HG03521 (cell line): ENCODE measurements at regions not wholly inside any gene's neighbourhood (a gene's known extent, or its start where the extent isn't known, plus 50 kb on each side); places are given as distances from the start of the nearest gene placed in this dataset.
"Not testable (repeated sequence)": the region's sequence is repeated elsewhere in the genome, so short reads cannot be mapped to it uniquely, and the experiment has no call there.

Experiments
- ATAC-seq: cut with Tn5 transposase; IDR thresholded peaks from one replicate; pipeline ENCODE4 v1.9.1; 2021; ENCODE audit warnings: mild to moderate bottlenecking, moderate library complexity; ENCODE audit not compliant: unreplicated experiment

DNA sequence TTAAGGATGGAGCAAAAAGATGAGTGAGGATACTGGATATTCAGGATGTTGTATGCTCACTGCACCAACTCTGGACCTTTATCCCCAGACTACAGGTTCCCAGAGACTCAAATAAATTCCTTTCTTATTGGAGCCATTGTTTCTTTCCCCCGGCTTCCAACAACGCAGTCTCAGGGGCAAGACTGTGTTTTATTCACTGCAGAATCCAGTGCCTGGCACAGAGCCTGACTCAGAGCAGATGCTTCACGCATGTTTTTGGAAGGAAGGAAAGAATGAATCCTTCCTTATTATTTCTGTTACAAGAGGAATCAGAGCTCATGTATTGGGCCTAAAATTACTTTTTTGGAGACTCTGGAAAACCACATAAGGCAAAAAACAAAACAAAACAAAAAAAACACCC lies 96.0 kb upstream of the VGLL4 start:
- ATAC-seq: no peak

DNA sequence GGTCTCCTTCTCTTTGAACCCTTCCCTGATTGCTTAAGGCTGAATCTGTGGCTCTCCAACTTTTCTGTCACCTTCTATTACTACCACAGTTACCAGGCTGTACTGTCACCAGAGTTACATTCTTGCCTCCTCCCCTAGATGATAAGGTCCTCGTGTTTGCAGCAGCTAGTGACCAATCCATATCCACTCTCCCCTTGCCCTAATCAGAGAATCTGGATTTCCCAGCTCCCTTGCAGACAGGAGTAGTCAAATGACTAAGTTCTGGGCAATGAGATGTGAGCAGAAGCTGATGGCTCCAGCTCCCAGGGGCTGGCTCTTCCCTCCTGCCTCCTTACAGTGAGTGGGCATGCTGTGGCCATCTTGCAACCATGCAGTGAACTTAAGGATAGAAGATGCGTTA lies 95.4 kb upstream of the VGLL4 start:
- no peak for ATAC-seq

DNA sequence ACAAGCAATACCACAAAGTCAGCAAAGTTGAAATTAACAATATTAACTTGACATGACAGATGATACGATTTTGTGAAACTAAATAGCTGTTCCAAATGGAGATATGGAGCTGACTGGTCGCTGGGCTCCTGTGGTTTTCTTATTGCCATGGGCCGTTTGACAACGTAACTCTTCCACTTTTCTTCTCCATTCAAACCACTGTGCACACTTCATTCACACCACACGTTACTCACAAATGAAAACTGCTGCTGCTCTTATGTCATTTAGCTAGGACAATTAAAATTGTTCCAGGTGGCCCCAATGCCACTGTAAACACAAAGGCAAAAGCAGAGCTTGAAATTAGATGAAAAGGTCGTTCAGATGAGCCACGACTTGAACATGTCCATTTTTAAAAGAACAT lies 94.0 kb upstream of the VGLL4 start:
- no peak for ATAC-seq

DNA sequence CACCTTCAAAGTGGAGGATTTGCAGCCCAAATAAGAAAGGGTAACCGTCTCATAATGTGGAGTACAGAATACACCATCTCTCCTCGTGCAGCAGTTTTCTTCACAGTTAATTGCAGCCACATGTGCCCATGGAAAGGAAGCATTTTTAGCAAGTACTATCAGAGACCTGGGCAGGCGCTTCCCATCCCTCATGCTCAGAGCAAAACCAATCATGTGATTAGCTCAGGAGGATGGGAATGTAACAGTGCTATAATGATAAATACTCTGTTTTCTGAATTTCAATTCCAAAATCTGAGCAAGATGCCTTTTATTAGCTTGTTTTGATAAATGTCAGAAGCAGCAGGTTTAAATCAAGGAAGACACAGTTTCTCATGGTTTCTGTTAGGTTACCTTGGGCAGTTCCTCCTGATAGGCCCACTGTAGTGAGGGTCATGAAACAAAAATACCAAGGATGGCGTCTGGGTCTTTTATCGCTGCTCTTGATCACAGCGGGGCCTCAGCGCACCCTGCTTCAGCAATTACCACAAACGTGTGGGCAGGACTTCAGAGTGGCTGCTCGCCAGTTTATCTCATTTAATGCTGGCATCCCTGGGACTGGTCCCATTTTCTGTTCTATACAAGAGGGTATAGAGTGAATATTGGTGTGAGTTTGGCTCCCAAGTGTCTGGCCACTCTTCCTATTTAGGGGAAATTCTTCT lies 92.6 kb upstream of the VGLL4 start:
- ATAC-seq: no peak

DNA sequence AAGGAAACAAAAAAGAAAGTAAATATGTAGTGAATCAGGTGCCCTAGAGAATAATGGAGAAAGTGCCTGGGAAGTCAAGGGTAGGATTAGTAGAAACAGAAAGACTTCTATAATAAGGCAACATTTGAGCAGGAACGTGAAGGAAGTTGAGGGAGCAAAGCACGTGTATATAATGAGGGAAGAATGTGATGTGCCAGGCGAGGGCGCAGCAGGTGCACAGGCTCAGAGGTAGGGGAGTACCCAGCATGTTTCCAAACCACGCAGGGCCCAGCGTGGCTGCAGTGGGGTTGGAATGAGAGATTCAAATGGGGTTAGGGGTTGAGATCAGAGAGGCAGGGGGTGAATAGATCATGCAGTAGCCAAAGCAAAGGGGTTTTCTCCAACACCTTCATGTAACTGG lies 91.9 kb upstream of the VGLL4 start:
- no peak for ATAC-seq

DNA sequence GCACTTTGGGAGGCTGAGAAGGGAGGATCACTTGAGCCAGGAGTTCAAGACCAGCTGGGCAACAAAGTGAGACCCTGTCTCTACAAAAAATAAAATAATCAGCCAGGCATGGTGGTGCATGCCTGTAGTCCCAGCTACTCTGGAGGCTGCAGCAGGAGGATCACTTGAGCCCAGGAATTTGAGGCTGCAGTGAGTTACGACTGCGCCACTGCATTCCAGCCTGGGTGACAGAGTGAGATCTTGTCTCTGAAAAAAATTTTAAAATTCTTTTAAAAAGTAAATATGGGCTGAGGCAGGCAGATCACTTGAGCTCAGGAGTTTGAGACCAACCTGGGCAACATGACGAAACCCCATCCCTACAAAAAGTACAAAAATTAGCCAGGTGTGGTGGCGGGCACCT lies 91.4 kb upstream of the VGLL4 start:
- ATAC-seq: not testable (repeated sequence)

DNA sequence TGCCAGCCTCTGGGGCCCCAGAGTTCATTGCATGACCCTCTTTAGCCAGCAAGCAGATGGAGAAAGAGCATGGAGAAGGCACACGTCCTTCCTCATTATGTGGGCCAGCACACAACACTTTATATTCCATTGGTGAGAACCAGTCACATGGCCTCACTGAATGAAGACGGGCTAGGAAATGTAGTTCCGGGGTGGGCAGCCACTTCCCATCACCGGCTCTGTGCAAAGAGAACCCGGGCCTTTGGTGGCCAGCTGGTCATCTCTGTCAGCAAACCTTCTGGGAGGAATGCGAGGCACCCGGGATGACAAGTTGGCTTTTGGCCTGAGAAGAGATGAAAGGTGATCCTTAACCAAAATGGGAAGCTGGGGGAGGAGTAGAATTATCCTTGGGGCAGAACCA lies 90.2 kb upstream of the VGLL4 start:
- ATAC-seq: no peak

DNA sequence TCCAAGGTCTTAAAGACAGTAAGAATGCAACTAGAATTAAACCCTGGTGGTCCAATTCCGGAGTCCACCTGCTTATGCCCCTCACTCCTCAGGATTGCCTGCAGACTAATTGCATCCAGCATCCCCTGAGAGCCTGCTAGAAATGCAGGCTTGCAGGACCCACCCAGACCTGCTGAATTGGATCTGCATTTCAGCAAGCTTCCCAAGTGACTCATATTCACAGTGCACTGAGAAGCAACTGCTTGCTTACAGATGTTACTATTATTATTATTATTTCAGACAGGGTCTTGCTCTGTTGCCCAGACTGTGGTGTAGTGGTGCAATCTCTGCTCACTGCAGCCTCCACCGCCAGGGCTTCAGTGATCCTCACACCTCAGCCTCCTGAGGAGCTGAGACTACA lies 83.5 kb upstream of the VGLL4 start:
- no peak for ATAC-seq

DNA sequence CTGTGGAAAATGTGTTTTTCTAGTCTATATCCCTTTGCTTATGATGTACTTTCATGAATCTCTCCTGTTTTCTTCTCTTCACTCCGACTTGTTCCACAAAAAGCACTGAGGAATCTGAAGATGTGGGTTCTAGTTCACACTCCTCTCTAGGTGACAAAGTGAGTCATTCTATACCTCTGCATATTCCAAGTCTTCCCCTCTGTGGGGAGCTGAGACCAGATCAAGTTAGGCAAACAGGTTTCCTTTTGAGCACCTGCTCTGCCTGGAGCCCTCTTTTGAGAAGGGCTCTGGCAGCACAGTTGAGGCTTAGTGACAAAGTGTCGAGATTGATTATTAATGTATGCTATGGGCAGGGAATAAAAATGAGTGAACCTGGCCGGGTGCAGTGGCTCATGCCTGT lies 82.4 kb upstream of the VGLL4 start:
- ATAC-seq: no peak

DNA sequence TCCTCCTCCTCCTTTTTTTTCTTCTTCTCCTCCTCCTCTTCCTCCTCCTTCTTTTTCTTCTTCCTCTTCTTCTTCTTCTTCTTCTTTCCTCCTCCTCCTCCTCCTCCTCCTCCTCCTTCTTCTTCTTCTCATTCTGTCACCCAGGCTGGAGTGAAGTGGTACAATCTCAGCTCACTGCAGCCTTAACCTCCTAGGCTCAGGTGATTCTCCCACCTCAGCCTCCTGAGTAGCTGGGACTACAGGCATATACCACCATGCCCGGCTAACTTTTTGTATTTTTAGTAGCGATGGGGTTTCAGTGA lies 81.6 kb upstream of the VGLL4 start:
- not testable (repeated sequence) for ATAC-seq

DNA sequence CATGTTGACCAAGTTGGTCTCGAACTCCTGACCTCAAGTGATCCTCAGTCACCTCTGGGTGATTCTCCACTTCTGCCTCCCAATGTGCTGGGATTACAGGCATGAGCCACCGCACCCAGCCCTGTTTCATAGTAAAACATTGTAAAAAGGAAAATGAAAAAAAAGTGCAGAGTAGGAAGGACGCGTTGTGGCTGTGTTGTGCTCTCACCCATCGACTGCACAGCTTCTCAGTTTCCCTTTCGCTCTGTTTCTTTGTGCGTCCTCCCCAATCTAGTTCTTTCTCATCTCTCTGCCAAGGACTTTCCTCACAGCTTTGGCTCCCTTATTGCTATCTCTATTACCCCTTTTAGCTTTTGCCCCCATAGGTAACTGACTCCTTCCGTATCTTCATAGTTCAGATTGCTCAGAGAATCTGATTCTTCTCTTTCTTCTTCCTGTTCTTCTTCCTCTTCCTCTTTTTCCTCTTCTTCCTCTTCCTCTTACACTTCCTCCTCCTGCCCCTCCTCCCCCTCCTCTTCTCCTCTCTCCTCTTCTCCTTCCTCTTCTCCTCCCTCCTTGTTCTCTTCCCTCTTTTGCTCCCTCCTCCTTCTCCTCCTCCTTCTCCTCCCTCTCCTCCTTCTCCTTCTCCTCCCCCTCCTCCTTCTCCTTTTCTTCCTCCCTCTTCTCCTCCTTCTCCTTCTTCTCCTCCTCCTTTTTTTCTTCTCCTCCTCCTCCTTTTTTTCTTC lies 81.1 kb upstream of the VGLL4 start:
- ATAC-seq: peak; percentile 48

DNA sequence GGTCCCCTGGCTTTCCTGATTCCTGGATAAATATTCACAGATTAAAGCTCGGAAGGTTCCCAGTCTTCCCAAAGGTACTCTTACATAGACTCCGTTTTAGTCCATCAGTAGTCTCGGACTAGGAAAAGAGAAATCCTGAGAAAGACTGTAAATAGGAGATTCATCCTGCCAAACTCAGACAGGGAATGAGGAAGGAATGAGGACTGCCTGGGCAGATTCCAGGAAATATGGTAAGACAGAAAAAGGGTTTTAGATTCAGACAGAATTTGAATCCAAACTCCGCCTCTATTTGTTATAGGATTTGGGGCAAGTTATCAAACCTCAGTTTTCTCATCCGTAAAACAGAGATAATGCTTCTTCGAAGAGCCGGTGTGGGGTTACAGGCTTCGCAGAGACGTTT lies 77.8 kb upstream of the VGLL4 start:
- no peak for ATAC-seq

DNA sequence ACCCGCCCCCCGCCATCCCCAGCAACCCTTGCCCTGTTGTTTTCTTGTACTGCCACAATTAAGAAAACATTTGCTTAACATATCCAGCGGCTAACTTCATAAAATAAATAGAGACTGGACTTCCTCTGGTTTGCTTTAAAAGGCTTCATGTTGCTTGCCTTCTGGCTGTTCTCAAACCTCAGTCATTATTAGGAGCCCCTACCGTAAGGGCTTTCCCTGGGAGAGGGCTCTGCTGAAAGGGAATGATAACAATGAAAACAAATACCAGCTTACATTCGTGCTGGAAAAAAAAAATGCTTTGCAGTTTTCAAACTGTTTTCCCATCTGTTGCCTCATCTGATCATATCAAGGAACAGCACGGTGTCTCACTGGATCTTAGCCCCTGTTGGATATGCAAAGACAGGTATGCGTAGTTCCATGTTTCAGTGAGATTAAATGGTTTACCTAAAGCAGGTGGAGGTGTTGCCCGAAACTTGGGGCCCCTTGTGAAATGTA lies 77.2 kb upstream of the VGLL4 start:
- no peak for ATAC-seq

DNA sequence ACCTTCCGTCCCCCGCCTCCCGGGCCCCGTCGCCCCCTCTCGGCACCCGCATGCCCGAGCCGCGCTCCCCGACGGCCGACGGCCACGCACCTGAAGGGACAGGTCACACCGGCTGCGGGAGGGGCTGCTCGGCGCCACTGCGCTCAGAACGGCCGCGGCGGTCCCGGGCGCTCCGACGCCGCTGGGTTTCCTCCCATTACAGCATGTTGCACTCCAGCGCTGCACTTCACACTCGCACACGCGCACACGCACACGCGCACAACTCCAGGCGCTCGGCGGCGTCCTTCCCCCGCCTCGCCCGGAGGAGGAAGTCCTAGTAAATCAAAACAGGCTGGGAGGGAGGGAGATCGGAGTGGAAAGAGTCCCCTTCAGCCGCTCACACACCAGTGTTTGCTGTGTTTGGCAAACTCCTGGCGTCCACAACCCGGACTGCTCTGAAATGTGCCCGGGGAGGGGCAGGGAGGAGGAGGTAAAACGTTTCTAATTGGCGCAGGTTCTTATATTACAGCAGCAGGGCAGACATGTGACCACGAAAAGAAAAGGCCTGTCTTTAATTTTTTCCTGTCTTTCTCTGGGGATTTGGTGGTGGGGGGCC lies 76.7 kb upstream of the VGLL4 start:
- ATAC-seq: peak; percentile 27

DNA sequence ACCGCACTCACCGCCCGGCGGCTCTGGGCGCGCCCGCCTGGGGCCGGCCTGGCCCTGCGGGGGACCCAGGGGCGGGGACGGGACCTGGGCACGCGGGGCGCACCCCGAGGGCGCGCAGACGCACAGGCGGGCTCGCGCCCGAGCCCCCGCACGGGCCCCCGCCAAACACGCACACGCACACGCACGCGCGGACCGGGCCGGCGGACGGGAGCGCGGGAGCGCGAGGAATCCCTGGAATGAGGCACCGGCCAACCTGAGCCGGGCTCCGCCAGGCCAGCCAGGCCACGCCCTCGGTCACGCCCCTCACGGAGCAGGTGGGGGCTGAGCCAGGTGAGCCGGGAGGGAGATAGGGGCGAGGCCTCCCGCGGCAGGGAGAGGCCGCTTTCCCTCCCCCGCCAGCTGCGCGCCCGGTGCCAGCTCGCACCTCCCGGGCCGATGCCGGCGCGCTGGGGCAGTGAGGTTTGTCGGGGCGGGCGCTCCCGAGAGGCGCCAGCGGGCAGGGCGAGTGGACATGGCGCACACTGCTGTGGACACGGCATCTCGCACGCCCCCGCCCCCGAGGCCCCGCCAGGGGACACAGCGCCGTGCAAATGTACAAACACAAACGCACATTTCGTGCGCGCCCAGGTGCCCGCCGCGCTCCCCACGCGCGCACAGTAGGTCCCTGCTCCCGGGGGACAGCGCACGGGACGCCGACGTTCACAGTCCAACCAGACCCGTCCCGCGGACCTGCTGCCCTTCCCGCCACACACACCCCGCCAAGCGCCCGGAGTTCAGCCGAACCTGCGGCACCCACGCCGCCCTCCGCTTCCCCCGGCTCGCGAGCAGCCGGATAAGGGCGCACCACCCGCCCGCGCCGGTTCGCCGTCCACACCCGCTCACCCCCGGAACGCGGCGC lies 75.9 kb upstream of the VGLL4 start:
- ATAC-seq: peak; percentile 50

DNA sequence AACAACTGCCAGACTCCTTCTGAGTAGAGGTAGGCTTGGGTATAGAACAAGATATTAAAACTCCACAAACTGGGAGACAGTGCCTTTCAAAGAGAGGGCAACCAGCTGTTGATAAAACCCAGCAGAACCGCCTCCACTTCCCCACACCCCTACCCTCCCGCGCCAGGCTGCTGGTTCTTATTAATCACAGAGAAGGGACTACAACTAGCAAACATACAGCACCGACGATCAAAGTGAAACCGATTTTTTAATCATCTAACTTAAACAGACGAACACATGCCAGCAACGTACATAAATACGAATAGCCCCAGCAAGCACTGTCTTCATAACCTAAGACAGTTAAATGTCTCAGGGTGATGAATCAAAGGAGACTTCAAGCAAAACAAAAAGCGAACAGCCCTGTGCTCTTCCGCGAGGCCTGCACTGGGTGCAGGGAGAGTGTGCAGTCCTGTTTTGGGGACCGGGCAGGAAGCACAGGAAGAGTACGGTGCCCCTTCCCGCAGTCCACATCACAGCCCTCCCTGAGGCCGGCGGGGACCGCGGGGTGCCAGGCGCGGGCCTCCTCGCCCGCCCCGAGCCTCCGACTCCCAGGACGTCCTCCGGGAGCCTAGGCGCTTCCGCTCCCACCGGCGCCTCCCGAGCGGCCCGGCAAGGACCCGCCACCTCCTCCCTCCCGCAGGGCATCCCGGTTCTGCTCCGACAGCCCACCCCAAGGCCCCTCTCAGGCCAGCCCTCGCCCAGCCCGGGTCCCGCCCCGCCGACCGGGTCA lies 75.1 kb upstream of the VGLL4 start:
- ATAC-seq: peak; percentile 21

DNA sequence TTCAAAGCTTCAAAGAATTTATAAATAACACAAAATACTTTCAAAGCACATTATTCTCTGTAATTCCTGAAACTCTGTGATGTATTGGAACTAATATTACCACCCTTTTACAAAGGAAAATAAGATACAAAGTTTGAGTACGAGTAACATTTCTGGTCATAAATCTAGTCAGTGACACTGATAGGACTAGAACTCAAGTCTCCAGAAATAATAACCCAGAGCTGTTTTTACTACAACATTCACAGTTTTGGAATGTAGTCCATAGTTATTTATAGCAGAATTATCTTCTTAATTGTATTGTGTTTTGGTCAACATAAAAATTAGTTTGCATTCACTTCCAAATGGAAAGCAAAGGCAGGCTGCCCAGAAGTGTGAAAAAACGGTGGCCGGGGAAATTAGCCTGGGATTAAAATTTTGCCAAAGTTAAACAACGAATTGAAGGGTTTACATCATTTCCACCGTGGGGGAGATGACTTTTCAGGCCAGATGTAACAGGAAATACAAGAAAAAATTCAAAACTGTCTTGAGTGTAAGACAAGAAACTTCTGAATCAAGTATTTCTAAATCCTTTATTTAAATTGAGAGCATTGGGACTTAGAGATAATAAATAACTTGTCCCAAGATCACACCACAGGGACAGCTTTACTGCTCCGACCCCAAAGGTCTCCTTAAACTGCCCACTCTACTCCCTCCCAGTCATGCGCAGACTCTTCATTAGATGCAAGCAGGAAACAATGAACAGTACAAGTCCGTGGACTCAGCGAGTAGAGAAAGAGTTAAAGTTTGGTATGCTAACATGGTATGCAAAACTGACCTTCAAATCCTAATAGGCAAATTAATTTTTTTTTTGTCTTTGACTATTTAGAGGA lies 74.3 kb upstream of the VGLL4 start:
- peak; percentile 11 for ATAC-seq

DNA sequence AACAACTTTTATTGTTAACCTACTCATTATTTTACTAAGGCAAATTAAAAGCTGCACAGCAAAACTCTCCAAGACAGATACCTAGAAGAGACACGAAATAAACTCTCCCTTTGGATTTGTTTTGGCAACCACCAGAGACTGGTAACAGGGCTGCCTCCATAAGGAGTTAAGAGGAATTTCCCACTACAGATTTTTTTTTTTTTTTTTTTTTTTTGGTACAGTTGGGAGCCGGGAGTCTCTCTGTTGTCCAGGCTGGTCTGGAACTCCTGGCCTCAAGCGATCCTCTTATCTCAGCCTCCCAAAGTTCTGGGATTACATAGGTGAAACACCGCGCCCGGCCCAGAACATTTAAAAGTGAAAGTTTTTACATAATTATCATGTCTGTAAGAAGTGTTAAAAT lies 73.6 kb upstream of the VGLL4 start:
- ATAC-seq: no peak

DNA sequence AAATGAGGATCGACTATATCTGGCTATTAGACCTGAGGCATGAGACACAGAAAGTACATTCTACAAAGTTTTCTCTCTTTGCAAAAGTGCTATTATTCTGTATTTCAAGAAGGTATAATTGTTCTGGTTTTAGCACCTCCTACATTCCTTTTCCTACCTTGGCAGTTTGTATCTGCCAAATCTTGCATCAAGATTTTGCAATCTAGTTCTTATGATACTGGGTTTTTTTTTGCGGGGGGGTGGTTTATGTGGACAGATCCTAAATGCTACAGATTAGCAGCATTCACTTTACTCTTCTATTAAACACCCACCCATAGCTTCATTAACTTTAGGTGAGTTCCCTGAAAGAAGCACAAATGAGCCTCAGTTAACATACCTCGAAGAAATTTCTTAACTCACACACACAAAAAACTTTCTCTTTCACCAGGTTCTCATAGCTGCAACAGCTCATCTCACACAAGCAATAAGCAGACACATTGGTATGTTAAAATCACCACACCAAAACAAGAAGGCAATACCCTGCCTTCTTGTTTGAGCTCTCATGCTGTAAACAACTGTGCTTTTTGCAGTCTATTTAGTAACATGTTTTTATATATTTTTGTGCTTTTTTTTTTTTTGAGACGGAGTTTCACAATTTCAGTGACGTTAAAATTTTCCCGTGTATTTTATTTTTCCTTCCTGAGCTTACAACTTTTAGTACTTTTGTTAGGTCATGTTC lies 73.0 kb upstream of the VGLL4 start:
- no peak for ATAC-seq
